DMS53 treated with DMSO at 0.1 percent for 48 hours (cell line): ENCODE measurements at regions not wholly inside any gene's neighbourhood (a gene's known extent, or its start where the extent isn't known, plus 50 kb on each side); places are given as distances from the start of the nearest gene placed in this dataset.
A peak's percentile ranks its signal among the peaks of the same experiment; 100 is the strongest.

Experiments used
- DNase-seq: peaks from one replicate; lab custom pipeline; 2025; ENCODE audit not compliant: unreplicated experiment; lab: John Stamatoyannopoulos, UW

DNA sequence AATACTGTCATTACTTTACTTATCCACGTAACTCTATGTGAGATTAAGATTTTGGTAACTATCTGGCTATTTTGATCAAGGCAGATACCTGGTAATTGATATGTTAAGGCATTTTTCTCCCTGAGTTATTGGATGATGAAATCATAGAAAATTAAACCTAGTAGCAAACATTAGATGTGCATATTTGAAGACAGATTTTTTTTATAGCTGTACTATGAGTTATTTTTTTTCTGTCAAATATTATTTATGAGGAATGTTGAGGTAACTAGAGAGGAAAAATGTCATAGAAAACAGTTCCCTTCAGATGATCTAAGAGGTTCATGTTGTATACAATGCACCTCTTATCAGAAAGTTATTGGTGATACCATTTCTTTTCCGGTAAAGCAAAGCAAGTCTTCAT, 64.9 kb upstream of the SLC38A2 start:
- no peak for DNase-seq

DNA sequence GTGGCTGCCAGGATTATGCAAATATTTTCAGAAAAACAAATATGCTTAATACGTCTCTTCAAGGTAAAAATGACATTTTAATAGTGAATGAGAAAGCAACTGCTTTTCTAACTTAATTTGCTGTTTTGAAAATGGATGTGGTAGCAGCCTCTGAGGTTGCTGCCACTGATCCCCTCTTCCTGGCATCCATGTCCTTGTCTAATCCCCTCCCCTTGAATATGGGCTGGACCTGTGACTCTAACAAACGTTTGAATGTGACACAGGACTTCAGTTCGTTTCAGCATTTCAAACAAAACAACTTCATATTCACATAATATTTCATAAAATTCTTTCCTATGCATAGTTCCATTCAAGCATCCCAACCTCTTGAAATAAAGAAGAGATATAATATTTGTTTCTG, 64.2 kb upstream of the SLC38A2 start:
- DNase-seq = no peak

DNA sequence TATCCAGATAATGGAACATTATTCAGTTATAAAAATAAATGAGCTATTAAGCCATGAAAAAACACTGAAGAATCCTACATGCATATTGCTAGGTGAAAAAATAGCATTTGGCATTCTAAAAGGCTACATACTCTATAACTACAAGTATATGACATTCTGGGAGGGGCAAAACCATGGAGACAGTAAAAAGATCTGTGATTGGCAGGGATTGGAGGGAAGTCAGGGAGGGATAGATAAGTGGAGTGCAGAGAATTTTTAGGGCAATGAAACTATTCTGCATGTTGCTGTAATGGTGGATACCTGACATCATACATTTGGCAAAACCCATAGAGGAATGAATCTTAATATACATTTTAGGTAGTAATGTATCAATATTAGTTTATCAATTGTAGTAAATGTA, 63.1 kb upstream of the SLC38A2 start:
- DNase-seq = no peak

DNA sequence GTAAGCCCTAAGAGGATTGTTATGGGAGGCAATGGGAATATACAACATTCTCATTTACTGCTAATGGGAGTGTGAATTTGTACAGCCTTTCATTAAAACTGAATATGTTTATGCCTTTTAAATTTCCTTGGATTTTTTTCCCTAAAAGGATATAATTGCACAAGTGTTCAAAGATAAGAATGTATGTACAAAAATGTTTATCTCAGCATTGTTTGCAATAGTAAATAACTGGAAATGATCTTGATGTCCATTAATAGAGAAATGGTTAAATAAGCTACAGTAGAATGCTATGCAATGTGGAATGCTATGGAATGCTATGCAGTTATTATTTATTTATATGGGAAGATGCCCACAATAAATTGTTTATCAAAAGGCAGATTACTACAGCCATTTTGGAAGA, 62.5 kb upstream of the SLC38A2 start:
- DNase-seq = no peak

DNA sequence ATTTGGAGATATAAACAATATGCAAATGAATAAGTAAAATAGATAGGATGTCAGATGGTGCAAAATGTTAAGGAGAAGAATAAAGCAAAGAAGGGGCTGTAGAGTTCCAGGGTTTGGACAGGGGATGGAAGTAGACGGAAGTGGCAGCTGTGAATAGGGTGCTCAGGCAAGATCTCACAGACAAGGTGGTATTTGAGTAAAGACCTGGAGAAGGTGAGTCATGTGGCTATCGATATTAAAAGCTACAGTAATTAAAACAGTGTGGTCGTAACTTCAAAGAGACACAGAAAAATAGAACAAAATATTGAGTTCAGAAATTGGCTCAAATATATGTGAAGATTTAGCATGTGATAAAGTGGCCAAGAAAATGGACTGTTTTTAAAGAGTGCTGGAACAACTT, 61.3 kb upstream of the SLC38A2 start:
- DNase-seq = no peak

DNA sequence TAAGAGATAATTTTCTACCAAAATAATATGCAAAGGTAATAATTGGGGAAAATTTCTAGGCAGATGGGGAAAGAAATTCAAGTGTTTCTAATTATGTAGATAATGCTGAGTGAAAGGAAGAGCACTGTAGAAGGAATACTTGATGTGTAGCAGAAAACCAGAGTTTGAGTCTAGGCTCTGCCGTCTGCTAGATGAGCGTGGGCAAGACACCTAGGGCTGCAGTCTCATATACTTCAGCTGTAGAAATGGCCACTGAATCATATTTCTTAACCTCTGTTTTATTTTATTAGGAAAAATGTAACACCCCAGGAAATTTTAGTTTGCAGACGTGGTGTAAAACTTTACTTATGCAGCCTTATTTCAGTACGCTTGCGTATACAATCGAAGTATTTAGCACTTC, 59.8 kb upstream of the SLC38A2 start:
- no peak for DNase-seq

DNA sequence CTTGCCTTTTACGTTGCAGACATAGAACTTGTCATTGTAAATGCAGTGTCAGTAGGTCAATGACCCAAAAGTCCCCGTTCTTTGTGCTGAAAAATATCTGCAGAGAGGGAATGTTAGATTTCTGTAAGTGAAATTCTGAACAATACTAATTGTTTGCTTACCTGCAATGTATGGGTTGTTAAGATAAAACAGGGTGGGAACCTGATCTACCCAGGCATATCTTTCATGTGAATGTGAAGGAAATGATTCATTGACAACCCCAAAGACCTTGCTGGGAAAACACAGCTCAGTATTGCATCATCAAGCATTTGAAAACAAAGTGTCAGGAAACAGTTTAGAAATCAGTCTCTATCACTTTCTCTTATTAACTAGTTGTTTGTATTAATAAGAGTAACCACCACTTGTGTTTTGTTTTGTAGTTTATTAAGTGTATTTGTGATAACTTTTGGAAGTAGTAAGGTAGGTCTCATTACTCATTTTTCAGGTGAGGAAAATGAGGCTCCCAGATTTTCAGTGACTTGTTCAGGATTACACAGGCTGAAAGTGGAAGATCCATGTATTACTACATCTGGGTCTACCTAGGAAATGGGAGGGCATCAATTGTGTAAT, 57.9 kb upstream of the SLC38A2 start:
- peak; percentile 98 for DNase-seq
